ENCODE measurements at regions not wholly inside any gene's neighbourhood (a gene's known extent, or its start where the extent isn't known, plus 50 kb on each side); places are given as distances from the start of the nearest gene placed in this dataset.

GRCh38 chr4:1488357-1488756 lies 82.1 kb upstream of the NKX1-1 start:
- no peaks in the 10 kb centered on the region for H4K20me1 ChIP-seq (ENCODE audit: low read length)
- no peak for DNase-seq
- TF ChIP-seq EZH2phosphoT487 (IDR thresholded peaks at IDR 0.05; ENCODE audit: borderline replicate concordance, low read length) (no peak), EZH2 (IDR thresholded peaks at IDR 0.05; ENCODE audit: low read length, unreplicated experiment) (no peak)
- TF ChIP-seq, protein P1, sequence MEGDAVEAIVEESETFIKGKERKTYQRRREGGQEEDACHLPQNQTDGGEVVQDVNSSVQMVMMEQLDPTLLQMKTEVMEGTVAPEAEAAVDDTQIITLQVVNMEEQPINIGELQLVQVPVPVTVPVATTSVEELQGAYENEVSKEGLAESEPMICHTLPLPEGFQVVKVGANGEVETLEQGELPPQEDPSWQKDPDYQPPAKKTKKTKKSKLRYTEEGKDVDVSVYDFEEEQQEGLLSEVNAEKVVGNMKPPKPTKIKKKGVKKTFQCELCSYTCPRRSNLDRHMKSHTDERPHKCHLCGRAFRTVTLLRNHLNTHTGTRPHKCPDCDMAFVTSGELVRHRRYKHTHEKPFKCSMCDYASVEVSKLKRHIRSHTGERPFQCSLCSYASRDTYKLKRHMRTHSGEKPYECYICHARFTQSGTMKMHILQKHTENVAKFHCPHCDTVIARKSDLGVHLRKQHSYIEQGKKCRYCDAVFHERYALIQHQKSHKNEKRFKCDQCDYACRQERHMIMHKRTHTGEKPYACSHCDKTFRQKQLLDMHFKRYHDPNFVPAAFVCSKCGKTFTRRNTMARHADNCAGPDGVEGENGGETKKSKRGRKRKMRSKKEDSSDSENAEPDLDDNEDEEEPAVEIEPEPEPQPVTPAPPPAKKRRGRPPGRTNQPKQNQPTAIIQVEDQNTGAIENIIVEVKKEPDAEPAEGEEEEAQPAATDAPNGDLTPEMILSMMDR (conservative IDR thresholded peaks at IDR 0.05; ENCODE audit: low read depth, low read length): no peak
- no peak overlapping the region for H2AFZ ChIP-seq (ENCODE audit: low read length)
- H3K79me2 ChIP-seq (ENCODE audit: low read length): no peaks in the 10 kb centered on the region
- H3F3A ChIP-seq (ENCODE audit: low read length, unreplicated experiment): no peaks in the 10 kb centered on the region
- no TSS peak for BruUV-seq (replicated peaks)
- H3K9me3 ChIP-seq (ENCODE audit: low read length): no peaks in the 10 kb centered on the region
- H3K27me3 ChIP-seq (ENCODE audit: low read length): peaks cover 22% of the 10 kb centered on the region
- H3K4me2 ChIP-seq (ENCODE audit: low read length): no peak overlapping the region
- H3K4me3 ChIP-seq (ENCODE audit: low read length): no peak overlapping the region
- CTCF ChIA-PET: no interaction called here
- no peak overlapping the region for H3K27ac ChIP-seq (ENCODE audit: low read length)
- intact Hi-C loops (cut with micrococcal nuclease): no loop called here
- no peaks in the 10 kb centered on the region for H3K36me3 ChIP-seq (ENCODE audit: low read depth, low read length)
- no peaks in the 10 kb centered on the region for H3K4me1 ChIP-seq (ENCODE audit: insufficient read depth, low read length)
- no peak overlapping the region for H3K9ac ChIP-seq (ENCODE audit: low read length)
- H3K9me2 ChIP-seq (replicated peaks; ENCODE audit: low read length): no peaks in the 10 kb centered on the region
- POLR2A ChIA-PET (ENCODE audit: unreplicated experiment): no interaction called here
- no peak for ATAC-seq

DNA sequence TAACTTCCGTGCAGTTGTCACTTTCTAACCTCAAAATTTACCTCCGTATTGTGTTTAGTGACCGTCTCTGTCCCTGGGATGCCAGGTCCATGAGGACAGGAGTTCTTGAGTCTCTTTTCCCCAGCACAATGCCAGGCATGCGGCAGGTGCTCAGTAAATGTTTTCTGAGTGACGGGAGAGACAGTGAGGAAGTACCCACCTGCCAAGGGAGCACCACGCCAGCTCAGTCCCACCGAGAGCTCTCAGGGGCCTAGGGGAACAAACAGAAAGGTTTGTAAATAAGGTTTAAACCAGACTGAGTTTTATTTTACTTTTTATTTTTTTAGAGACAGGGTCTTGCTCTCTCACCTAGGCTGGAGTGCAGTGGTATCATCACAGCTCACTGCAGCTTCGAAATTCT lies 81.5 kb upstream of the NKX1-1 start:
- ChIA-PET CTCF (no interaction called here), POLR2A (ENCODE audit: unreplicated experiment) (no interaction called here)
- no TSS peak for BruUV-seq (replicated peaks)
- TF ChIP-seq, protein P1 (conservative IDR thresholded peaks at IDR 0.05; ENCODE audit: low read depth, low read length): no peak
- TF ChIP-seq EZH2 (IDR thresholded peaks at IDR 0.05; ENCODE audit: low read length, unreplicated experiment): no peak
- no peak for TF ChIP-seq EZH2phosphoT487 (IDR thresholded peaks at IDR 0.05; ENCODE audit: borderline replicate concordance, low read length)
- no peak overlapping the region for H3K4me3 ChIP-seq (ENCODE audit: low read length)
- H2AFZ ChIP-seq (ENCODE audit: low read length): no peak overlapping the region
- H3K4me1 ChIP-seq (ENCODE audit: insufficient read depth, low read length): no peaks in the 10 kb centered on the region
- no peaks in the 10 kb centered on the region for H3F3A ChIP-seq (ENCODE audit: low read length, unreplicated experiment)
- H3K9me2 ChIP-seq (replicated peaks; ENCODE audit: low read length): no peaks in the 10 kb centered on the region
- H3K27ac ChIP-seq (ENCODE audit: low read length): no peak overlapping the region
- H3K9ac ChIP-seq (ENCODE audit: low read length): no peak overlapping the region
- H3K9me3 ChIP-seq (ENCODE audit: low read length): no peaks in the 10 kb centered on the region
- H3K4me2 ChIP-seq (ENCODE audit: low read length): no peak overlapping the region
- no peaks in the 10 kb centered on the region for H4K20me1 ChIP-seq (ENCODE audit: low read length)
- intact Hi-C loops (cut with micrococcal nuclease): no loop called here
- H3K36me3 ChIP-seq (ENCODE audit: low read depth, low read length): no peaks in the 10 kb centered on the region
- H3K27me3 ChIP-seq (ENCODE audit: low read length): peaks cover 16% of the 10 kb centered on the region
- no peaks in the 10 kb centered on the region for H3K79me2 ChIP-seq (ENCODE audit: low read length)
- no peak for DNase-seq
- no peak for ATAC-seq

- Histone ChIP-seq H2AFZ (ENCODE audit: low read length) (no peak overlapping the region), H3F3A (ENCODE audit: low read length, unreplicated experiment) (no peaks in the 10 kb centered on the region), H3K4me2 (ENCODE audit: low read length) (no peak overlapping the region), H3K9me3 (ENCODE audit: low read length) (no peaks in the 10 kb centered on the region), H3K36me3 (ENCODE audit: low read depth, low read length) (no peaks in the 10 kb centered on the region), H3K4me3 (ENCODE audit: low read length) (no peak overlapping the region), H3K9me2 (replicated peaks; ENCODE audit: low read length) (no peaks in the 10 kb centered on the region), H3K79me2 (ENCODE audit: low read length) (no peaks in the 10 kb centered on the region), H3K27me3 (ENCODE audit: low read length) (peaks cover 9% of the 10 kb centered on the region), H3K4me1 (ENCODE audit: insufficient read depth, low read length) (no peaks in the 10 kb centered on the region), H4K20me1 (ENCODE audit: low read length) (no peaks in the 10 kb centered on the region), H3K9ac (ENCODE audit: low read length) (no peak overlapping the region), H3K27ac (ENCODE audit: low read length) (no peak overlapping the region)
- ATAC-seq (no peak), DNase-seq (no peak)
- BruUV-seq (replicated peaks): no TSS peak
- ChIA-PET POLR2A (ENCODE audit: unreplicated experiment) (no interaction called here), CTCF (no interaction called here)
- intact Hi-C loops (cut with micrococcal nuclease): no loop called here
- TF ChIP-seq EZH2 (IDR thresholded peaks at IDR 0.05; ENCODE audit: low read length, unreplicated experiment) (no peak), EZH2phosphoT487 (IDR thresholded peaks at IDR 0.05; ENCODE audit: borderline replicate concordance, low read length) (no peak)
- TF ChIP-seq, protein P1 (conservative IDR thresholded peaks at IDR 0.05; ENCODE audit: low read depth, low read length): no peak
Observed at GRCh38 chr4:1487106-1487505, 80.9 kb upstream of the NKX1-1 start.

All from PC-3 (cell line).